T1000 (cell line): ENCODE measurements at regions not wholly inside any gene's neighbourhood (a gene's known extent, or its start where the extent isn't known, plus 50 kb on each side); places are given as distances from the start of the nearest gene placed in this dataset.

Experiments used
- DNase-seq: peaks from one replicate; lab custom pipeline; 2025; ENCODE audit warnings: mixed read lengths; lab: John Stamatoyannopoulos, UW

GRCh38 chr1:65486613-65487012 lies 66.1 kb downstream of the LEPR start:
- no peak for DNase-seq

GRCh38 chr1:65489481-65489880 lies 69.0 kb downstream of the LEPR start:
- DNase-seq = no peak

GRCh38 chr1:65490231-65491009 lies 70.0 kb downstream of the LEPR start:
- no peak for DNase-seq

GRCh38 chr1:65491472-65491871 lies 71.0 kb downstream of the LEPR start:
- DNase-seq = no peak

GRCh38 chr1:65493802-65494201 lies 73.3 kb downstream of the LEPR start:
- DNase-seq = no peak

- DNase-seq = no peak
These were observed 74.2 kb downstream of the LEPR start for GRCh38 chr1:65494671-65495070.

GRCh38 chr1:65495137-65495536 lies 74.7 kb downstream of the LEPR start:
- DNase-seq = no peak

- no peak for DNase-seq
These were observed 76.9 kb downstream of the LEPR start for GRCh38 chr1:65497256-65497830.

- DNase-seq = no peak
These were observed 83.0 kb downstream of the LEPR start for GRCh38 chr1:65503427-65503826.

GRCh38 chr1:65504263-65504662 lies 83.8 kb downstream of the LEPR start:
- no peak for DNase-seq

GRCh38 chr1:65505547-65506300 lies 85.3 kb downstream of the LEPR start:
- DNase-seq = no peak

GRCh38 chr1:65508051-65508450 lies 87.6 kb downstream of the LEPR start:
- DNase-seq = no peak

- no peak for DNase-seq
These were observed 89.6 kb downstream of the LEPR start for GRCh38 chr1:65509912-65510680.

GRCh38 chr1:65510961-65511360 lies 90.5 kb downstream of the LEPR start:
- no peak for DNase-seq

GRCh38 chr1:65512383-65512782 lies 91.9 kb downstream of the LEPR start:
- no peak for DNase-seq

GRCh38 chr1:65512967-65513780 lies 92.7 kb downstream of the LEPR start:
- DNase-seq = no peak

GRCh38 chr1:65514041-65514440 lies 93.6 kb downstream of the LEPR start:
- no peak for DNase-seq

- DNase-seq = no peak
These were observed 104.4 kb downstream of the LEPR start for GRCh38 chr1:65524931-65525265.

- DNase-seq = no peak
These were observed 105.0 kb downstream of the LEPR start for GRCh38 chr1:65525266-65526048.

- DNase-seq = no peak
These were observed 105.6 kb downstream of the LEPR start for GRCh38 chr1:65526049-65526556.

- no peak for DNase-seq
These were observed 106.7 kb downstream of the LEPR start for GRCh38 chr1:65527190-65527589.
